Neutrophil (primary cell): ENCODE measurements at regions not wholly inside any gene's neighbourhood (a gene's known extent, or its start where the extent isn't known, plus 50 kb on each side); places are given as distances from the start of the nearest gene placed in this dataset.

Experiments used
- H3K27ac ChIP-seq: fragments of 200-600 bp; sonication (generic); 2 replicates; pipeline ENCODE4 v1.5.1; 2016; ENCODE audit warnings: mild to moderate bottlenecking, moderate library complexity
- H3K27me3 ChIP-seq: fragments of 200-600 bp; sonication (generic); 2 replicates; pipeline ENCODE4 v1.6.0; 2016; ENCODE audit warnings: mild to moderate bottlenecking
- H3K36me3 ChIP-seq: fragments of 200-600 bp; sonication (generic); 2 replicates; pipeline ENCODE4 v1.5.1; 2017
- H3K4me1 ChIP-seq, 2 experiments: fragments of 200-600 bp in 1 of 2; sonication (generic) in 1 of 2; 1 replicate in 1 of 2; 2 replicates in 1 of 2; pipeline versions ENCODE4 v1.5.1 to v1.6.1; 2013 to 2016; ENCODE audit warnings: low read depth in 1 of 2, low read length in 1 of 2, mild to moderate bottlenecking in 1 of 2, moderate library complexity in 1 of 2; ENCODE audit not compliant: control insufficient read depth in 1 of 2, insufficient read depth in 1 of 2
- H3K4me3 ChIP-seq, 2 experiments: fragments of 200-600 bp in 1 of 2; sonication (generic) in 1 of 2; 1 replicate in 1 of 2; 2 replicates in 1 of 2; pipeline ENCODE4 v1.5.1; 2013 to 2016; ENCODE audit warnings: low read depth in 1 of 2, low read length in 1 of 2, mild to moderate bottlenecking in 1 of 2, moderate library complexity in 1 of 2
- H3K9me3 ChIP-seq: fragments of 200-600 bp; sonication (generic); 2 replicates; pipeline ENCODE4 v1.5.1; 2016
- TF ChIP-seq, protein P1 (sequence below): fragments of 200-600 bp; sonication (generic); IDR thresholded peaks from 2 replicates; pipeline ENCODE4 v1.5.1; 2016; ENCODE audit warnings: antibody characterized with exemption

DNA sequence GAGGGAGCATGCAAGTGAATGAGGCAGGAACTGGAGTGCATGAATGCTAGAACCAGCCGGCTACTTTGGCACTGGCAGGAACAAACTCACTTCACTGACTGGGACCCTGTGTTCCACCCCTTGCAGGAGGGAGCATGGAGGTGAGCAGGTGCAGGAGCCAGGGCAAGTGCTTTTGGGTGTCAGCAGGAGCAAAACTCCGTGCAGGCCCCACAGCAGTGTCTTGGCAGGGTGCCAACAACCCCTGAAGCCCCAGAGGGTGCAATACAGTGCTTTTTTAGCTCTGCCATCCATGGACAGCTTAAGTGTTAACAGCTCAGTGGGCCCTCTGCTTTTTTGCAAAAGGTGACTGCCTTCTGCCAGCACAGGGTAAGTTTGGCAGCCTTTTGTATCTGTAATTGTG is 245.8 kb upstream of the PCSK5 start:
- Histone ChIP-seq H3K27ac (no peak overlapping the region), H3K4me3 (no peak overlapping the region), H3K27me3 (no peaks in the 10 kb centered on the region), H3K36me3 (no peaks in the 10 kb centered on the region), H3K4me1 (no peaks in the 10 kb centered on the region), H3K9me3 (no peaks in the 10 kb centered on the region)
- TF ChIP-seq, protein P1, sequence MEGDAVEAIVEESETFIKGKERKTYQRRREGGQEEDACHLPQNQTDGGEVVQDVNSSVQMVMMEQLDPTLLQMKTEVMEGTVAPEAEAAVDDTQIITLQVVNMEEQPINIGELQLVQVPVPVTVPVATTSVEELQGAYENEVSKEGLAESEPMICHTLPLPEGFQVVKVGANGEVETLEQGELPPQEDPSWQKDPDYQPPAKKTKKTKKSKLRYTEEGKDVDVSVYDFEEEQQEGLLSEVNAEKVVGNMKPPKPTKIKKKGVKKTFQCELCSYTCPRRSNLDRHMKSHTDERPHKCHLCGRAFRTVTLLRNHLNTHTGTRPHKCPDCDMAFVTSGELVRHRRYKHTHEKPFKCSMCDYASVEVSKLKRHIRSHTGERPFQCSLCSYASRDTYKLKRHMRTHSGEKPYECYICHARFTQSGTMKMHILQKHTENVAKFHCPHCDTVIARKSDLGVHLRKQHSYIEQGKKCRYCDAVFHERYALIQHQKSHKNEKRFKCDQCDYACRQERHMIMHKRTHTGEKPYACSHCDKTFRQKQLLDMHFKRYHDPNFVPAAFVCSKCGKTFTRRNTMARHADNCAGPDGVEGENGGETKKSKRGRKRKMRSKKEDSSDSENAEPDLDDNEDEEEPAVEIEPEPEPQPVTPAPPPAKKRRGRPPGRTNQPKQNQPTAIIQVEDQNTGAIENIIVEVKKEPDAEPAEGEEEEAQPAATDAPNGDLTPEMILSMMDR: no peak

DNA sequence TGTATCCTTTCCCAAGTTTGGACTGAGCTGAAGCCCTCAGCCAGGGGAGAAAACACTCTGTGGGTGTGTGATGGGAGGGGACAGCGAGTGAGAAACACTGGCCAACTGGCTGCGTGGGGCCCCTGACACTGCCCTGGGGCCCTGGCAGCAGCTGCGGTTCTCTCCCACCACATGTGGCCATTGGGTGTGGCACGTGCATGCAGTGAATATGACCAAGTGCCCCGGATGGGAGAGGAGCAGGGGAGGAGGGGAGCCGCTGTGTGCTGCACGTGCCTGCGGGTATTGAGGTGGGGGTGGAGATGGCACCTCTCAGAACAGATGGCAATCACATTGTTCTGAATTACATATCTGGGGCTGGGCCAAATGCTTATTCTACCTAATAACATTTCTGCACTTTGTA is 242.4 kb upstream of the PCSK5 start:
- Histone ChIP-seq H3K36me3 (no peaks in the 10 kb centered on the region), H3K9me3 (no peaks in the 10 kb centered on the region), H3K4me1 (no peaks in the 10 kb centered on the region), H3K27me3 (no peaks in the 10 kb centered on the region), H3K4me3 (no peak overlapping the region), H3K27ac (no peak overlapping the region)
- TF ChIP-seq, protein P1: no peak

DNA sequence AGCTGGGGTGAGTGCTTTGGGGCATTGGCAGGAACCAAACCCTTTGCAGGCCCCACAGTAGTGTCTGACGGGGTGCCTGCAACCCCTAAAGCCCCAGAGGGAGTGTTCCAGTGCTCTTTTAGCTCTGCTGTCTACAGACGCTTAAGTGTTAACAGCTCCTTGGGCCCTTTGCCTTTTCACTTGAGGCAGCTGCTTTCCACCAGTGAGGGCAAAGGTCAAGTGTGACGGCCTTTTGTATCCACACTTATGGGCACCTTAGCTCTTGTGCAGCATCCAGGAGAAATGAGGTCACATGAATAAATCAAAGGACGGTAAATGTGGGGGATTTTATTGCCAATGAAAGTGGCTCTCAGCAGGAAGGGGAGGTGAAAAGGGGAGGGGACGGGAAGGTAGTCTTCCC is 241.4 kb upstream of the PCSK5 start:
- no peaks in the 10 kb centered on the region for H3K4me1 ChIP-seq
- H3K9me3 ChIP-seq: no peaks in the 10 kb centered on the region
- TF ChIP-seq, protein P1: no peak
- H3K4me3 ChIP-seq: no peak overlapping the region
- H3K27me3 ChIP-seq: no peaks in the 10 kb centered on the region
- no peaks in the 10 kb centered on the region for H3K36me3 ChIP-seq
- no peak overlapping the region for H3K27ac ChIP-seq

DNA sequence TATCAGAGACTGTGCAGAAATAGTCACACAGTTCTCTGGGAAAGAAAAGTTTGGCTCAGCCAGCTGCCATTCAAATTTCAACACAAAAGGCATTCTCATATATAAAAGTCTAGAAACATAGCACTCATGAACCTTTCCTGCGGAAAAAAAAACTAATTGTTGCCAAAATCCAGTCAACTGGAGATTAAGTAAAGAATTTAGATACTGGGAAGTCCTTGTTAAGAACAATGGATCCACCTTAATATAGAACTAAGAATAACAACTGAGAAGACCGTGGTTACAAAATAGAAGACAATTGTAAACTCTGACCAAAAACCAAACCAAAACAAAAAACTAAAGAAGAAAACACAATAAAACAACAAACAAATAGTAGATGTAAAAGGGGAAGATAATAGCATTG is 238.8 kb upstream of the PCSK5 start:
- Histone ChIP-seq H3K27ac (no peak overlapping the region), H3K27me3 (no peaks in the 10 kb centered on the region), H3K36me3 (no peaks in the 10 kb centered on the region), H3K4me3 (no peak overlapping the region), H3K4me1 (no peaks in the 10 kb centered on the region), H3K9me3 (no peaks in the 10 kb centered on the region)
- TF ChIP-seq, protein P1: no peak

DNA sequence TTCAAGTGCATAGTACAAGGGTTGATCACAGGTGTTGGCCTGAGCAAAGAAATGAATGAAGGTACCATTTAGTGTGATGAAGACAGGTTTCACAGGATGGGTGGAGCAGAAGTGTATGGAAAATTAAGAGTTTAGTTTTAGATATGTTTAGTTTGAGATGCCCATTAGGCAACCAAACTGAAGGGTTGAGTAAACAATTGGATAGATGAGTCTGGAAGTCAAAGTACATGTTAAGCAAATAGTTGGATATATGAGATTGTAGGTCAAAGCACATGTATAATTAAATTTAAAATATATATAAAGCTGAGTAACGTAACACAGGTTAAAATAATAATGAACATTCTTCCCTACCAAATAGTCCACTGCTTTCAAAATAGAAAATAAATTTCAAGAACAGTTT is 237.1 kb upstream of the PCSK5 start:
- Histone ChIP-seq H3K27me3 (no peaks in the 10 kb centered on the region), H3K9me3 (no peaks in the 10 kb centered on the region), H3K4me1 (no peaks in the 10 kb centered on the region), H3K4me3 (no peak overlapping the region), H3K36me3 (no peaks in the 10 kb centered on the region), H3K27ac (no peak overlapping the region)
- TF ChIP-seq, protein P1: no peak

DNA sequence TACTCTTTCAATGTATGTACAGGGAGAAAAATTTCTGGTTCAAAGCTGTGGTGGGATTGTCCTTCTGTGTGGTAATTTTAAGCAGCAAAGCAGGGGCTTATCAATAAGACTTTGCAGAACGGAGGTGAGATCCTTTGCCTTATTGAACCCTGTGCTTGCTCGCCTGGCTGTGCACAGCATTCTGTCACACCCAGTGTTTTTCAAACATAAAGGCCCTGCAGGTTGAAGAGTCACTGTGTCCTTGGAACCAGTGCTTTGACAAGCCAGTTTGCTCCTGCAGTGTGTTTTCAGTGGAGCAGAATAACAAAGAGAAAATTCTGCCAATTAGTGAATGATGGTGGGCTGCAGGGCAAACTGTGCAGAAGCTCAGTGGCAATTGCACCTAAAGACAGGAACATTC is 236.7 kb upstream of the PCSK5 start:
- TF ChIP-seq, protein P1: no peak
- Histone ChIP-seq H3K9me3 (no peaks in the 10 kb centered on the region), H3K36me3 (no peaks in the 10 kb centered on the region)

More for the DNA sequence above, 236.7 kb upstream of the PCSK5 start:
- Histone ChIP-seq H3K27me3 (no peaks in the 10 kb centered on the region), H3K27ac (no peak overlapping the region), H3K4me3 (no peak overlapping the region), H3K4me1 (no peaks in the 10 kb centered on the region)
